Urothelium cell line (cell line): ENCODE measurements at regions not wholly inside any gene's neighbourhood (a gene's known extent, or its start where the extent isn't known, plus 50 kb on each side); places are given as distances from the start of the nearest gene placed in this dataset.
"Not testable (repeated sequence)": the region's sequence is repeated elsewhere in the genome, so short reads cannot be mapped to it uniquely, and the experiment has no call there.

ENCODE experiments used
- DNase-seq: peaks from one replicate; pipeline ENCODE4 v3.0.0; 2011; ENCODE audit warnings: low spot score, mixed read lengths
- FAIRE-seq: peaks from 2 replicates; lab custom pipeline; 2011; peaks lifted over from hg19 to GRCh38; lab: Jason Lieb, UNC

- FAIRE-seq (no peak), DNase-seq (no peak)
Measured at GRCh38 chr3:18703798-18704197, 278.7 kb upstream of the SATB1 start.

DNA sequence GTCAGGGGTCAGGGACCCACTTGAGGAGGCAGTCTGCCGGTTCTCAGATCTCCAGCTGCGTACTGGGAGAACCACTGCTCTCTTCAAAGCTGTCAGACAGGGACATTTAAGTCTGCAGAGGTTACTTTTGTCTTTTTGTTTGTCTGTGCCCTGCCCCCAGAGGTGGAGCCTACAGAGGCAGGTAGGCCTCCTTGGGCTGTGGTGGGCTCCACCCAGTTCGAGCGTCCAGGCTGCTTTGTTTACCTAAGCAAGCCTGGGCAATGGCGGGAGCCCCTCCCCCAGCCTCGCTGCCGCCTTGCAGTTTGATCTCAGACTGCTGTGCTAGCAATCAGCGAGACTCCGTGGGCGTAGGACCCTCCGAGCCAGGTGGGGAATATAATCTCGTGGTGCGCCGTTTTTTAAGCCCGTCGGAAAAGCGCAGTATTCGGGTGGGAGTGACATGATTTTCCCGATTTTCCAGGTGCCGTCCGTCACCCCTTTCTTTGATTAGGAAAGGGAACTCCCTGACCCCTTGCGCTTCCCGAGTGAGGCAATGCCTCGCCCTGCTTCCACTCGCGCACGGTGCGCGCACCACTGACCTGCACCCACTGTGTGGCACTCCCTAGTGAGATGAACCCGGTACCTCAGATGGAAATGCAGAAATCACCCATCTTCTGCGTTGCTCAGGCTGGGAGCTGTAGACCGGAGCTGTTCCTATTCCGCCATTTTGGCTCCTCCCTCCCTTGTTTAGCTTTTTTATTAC, 268.6 kb upstream of the SATB1 start:
- DNase-seq, FAIRE-seq: not testable (repeated sequence)

GRCh38 chr3:18687286-18687685, 262.1 kb upstream of the SATB1 start:
- no peak for DNase-seq
- FAIRE-seq = no peak

DNA sequence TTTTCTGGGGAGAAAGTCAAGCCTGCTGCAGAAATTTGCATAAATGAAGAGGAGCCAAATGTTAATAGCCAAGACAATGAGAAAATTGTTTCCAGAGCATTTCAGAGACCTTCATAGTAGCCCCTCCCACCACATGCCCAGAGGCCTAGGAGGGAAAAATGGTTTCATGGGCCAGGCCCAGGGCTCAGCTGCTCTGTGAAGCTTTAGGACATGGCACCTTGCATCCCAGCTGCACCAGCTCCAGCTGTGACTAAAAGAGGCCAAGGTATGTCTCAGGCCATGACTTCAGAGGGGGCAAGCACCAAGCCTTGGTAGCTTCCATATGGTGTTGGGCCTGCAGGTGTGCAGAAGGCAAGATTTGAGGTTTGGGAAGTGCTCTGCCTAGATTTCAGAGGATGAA, 258.8 kb upstream of the SATB1 start:
- FAIRE-seq = no peak
- DNase-seq = no peak

- FAIRE-seq (no peak), DNase-seq (no peak)
Measured at GRCh38 chr3:18681818-18682345, 256.7 kb upstream of the SATB1 start.

- no peak for FAIRE-seq
Measured at GRCh38 chr3:18680758-18681157, 255.6 kb upstream of the SATB1 start.

DNA sequence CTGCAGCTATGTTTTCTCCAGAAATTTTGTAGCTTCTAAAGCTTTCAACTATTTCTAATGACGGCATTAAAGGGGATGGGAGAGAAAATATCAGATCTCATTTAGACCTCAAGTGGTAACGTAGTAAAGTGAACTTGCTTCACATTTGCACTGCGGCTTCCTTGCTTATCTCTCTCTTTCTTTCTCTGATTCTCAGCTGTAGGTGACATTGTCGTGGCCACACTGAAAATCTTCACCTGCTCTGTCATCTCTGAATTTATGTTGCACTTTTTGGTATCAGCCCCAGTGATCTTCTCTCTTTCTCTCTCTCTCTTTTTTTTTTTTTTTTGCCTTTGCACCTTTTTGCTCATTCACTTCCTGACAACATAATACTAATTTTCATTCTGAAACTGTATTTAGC, 254.1 kb upstream of the SATB1 start:
- FAIRE-seq (no peak), DNase-seq (no peak)

More at GRCh38 chr3:18680758-18681157, 255.6 kb upstream of the SATB1 start:
- DNase-seq = no peak

DNA sequence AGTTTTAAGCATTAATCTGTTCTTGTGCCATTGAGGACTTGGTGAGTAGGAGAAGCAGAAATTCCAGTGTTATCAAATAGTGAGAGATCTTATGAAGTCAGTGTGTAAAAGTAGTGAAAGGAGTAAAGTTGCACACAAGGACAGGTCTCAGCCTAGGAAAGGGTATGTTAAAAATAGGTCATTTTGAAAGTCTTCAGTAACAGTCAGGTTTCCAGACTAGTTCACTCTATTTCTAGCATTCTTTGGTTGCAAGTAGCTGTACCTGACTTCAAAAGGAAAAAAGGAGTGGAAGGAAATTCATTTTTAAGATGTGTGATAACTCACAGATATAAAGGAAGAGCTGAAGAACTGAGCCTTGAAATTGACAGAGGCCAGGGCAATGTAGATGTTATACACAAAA, 250.1 kb upstream of the SATB1 start:
- FAIRE-seq = no peak
- no peak for DNase-seq

- DNase-seq (no peak), FAIRE-seq (no peak)
Measured at GRCh38 chr3:18672561-18672960, 247.4 kb upstream of the SATB1 start.

DNA sequence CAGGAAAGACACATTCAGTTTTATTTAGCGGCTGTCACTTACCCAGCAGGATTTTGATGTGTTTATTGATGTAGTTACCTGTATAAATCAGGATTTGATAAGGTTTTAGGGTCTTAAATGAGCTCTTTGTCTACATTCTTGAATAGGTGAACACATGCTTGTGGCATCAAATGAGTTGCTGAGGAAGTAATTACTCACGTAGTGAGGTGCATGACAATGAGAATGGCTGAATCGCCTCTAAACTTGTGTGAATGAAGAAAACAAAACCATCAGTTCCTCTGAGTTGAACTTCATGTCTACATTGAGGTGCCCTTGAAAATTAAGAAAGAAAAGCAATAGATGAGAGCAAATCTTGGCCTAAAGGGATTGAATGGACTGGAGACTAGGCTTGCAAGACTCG, 245.6 kb upstream of the SATB1 start:
- DNase-seq (no peak), FAIRE-seq (no peak)

- FAIRE-seq = no peak
- no peak for DNase-seq
Measured at GRCh38 chr3:18669374-18669773, 244.2 kb upstream of the SATB1 start.

DNA sequence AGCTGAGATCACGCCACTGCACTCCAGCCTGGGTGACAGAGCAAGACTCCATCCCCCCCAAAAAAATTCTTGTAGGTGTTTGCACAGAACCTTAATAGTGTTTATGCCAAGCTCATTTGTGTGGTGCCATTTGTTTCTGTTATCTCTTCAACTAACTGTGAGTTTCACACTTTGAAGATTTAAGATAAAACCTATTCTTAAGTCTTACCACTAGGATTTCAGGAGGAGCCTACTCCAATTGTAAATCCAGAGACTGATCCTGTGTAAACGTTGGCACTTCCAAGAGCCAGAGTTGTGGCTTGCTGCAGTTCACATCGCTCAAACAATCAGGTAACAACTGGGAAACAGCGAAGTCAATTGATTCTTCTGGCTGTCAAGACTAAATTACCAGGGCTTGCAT, 242.4 kb upstream of the SATB1 start:
- DNase-seq (no peak), FAIRE-seq (no peak)

DNA sequence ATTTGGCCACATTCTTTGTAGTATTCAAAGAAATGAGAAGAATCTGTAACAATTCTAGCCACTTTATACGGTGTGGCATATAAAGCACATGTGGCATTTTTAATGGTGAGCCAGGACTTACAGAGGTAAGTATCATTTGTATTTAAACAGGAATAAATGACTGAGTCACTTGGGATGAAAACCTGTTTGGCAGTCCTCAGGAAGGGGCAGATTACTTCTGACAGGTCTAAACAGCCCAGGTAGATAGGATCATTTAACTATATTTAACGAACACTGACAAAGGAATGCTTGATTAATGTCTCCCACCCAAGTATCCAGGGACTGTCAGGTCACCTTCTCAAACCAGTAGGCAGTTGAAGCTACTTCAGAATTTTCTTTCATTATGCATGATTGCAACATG, 241.5 kb upstream of the SATB1 start:
- DNase-seq (no peak), FAIRE-seq (no peak)

GRCh38 chr3:18660059-18660458, 234.9 kb upstream of the SATB1 start:
- DNase-seq (no peak), FAIRE-seq (no peak)

DNA sequence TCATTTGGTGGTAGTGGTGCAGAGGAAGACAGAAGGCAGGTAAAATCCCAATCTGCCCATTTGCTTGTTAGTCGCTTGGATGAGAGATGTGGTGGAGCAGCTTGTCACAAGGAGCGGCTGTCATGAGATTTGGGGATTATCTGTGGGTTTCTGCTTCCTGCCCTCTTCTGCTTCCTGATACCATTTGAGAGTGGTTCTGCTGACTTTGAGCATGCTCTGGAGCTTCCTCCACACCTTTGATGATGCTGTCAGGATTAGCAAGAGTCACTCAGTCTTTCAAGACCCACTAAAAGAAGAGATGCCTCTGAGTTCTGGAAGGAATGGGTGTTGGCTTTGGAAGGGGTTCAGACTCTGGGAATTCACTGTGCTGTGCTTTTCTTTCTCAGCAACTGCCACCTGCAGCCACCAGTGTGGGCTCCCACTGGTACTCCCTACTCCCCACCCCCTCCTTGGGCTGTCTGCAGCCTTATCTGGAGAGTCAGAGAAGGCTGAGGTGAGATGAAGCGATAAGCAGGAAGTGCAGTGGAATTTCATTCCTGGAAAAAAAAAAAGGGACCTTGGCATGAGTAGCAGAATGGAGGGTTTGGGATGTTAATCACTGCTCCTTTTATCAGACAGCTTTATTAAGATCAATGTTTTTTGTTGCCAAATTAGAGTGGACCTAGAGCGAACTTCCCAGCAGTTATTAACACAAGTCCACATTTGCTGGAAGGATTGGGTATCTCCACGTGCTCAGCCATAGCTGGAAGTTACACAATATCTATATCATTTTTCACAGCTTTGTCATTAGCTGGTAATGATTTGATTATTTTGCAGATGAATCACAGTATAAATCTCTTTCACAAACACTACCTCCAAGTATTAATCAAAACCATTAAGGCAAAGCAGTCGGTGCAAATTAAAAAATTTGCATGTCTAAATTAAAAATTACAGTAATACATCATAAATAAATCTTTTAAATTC, 233.0 kb upstream of the SATB1 start:
- DNase-seq (no peak), FAIRE-seq (no peak)

- no peak for DNase-seq
- no peak for FAIRE-seq
Measured at GRCh38 chr3:18656866-18657265, 231.7 kb upstream of the SATB1 start.

GRCh38 chr3:18656410-18656809, 231.3 kb upstream of the SATB1 start:
- no peak for DNase-seq

GRCh38 chr3:18655827-18656226, 230.7 kb upstream of the SATB1 start:
- no peak for FAIRE-seq
- DNase-seq = no peak

More at GRCh38 chr3:18656410-18656809, 231.3 kb upstream of the SATB1 start:
- no peak for FAIRE-seq

DNA sequence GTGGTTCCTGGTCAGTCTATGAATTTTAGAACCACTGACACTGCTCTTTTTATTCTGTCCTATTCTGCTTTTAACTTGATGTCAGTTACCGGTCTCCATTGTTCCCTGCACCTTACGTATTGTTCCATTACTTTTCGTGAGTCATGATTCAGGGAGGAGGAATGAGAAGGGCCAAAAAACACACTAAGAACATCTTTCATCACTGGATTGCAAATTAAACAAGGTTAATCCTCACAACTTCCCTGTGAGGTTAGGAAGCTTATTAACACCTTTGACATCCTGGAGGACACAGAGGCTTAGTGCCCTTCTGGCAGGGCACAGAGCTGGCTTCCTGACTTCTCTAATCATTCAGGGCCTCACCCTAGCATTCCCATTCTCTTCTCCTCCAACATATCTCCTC, 227.6 kb upstream of the SATB1 start:
- no peak for FAIRE-seq

DNA sequence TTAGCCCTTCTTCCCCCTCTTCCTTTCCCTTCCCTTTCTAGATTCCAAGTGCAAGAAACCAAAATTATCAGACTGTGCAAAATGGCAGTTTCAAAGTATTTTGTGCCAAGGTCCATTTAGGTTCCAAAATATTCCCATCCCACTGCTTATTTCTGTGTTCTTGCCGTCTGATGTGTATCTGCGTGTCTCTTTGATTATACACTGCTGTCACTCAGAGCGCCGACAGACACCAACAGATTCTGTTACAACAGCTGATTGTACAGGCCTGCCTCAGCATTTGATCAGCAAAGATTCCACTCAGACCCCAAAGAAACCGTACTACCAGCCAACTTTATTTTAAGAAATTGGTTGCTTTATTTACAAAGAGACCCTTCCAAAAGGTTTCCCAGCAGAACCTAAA, 225.6 kb upstream of the SATB1 start:
- DNase-seq = no peak

More for the DNA sequence above, 227.6 kb upstream of the SATB1 start:
- no peak for DNase-seq

GRCh38 chr3:18649666-18650363, 224.7 kb upstream of the SATB1 start:
- FAIRE-seq (no peak), DNase-seq (no peak)

More for the DNA sequence above, 225.6 kb upstream of the SATB1 start:
- FAIRE-seq = no peak
